Upper lobe of left lung (tissue), 6 donors: ENCODE measurements at regions not wholly inside any gene's neighbourhood (a gene's known extent, or its start where the extent isn't known, plus 50 kb on each side); places are given as distances from the start of the nearest gene placed in this dataset.

Experiments used
- ATAC-seq, 2 donors: fragments of 200-7000 bp; cut with Tn5 transposase; one replicate each; pipeline ENCODE4 v1.9.1; 2022; ENCODE audit warnings: mild to moderate bottlenecking in 2 of 2, moderate library complexity in 2 of 2; ENCODE audit not compliant: low FRiP score in 2 of 2
- DNase-seq, 2 donors: peaks; one replicate each; pipeline ENCODE4 v3.0.0-alpha.2; 2019 to 2020
- H3K27ac ChIP-seq, 4 donors: fragments of 200-600 bp; sonication (generic); one replicate each; pipeline ENCODE4 v1.5.1; 2016 to 2019
- H3K27me3 ChIP-seq, 4 donors: fragments of 200-600 bp; sonication (generic); one replicate each; pipeline ENCODE4 v1.5.1; 2017 to 2019
- H3K36me3 ChIP-seq, 4 donors: fragments of 200-600 bp; sonication (generic); one replicate each; pipeline ENCODE4 v1.5.1; 2016 to 2019
- H3K4me1 ChIP-seq, 4 donors: fragments of 200-600 bp; sonication (generic); one replicate each; pipeline ENCODE4 v1.5.1; 2018 to 2019
- H3K4me3 ChIP-seq, 4 donors: fragments of 200-600 bp; sonication (generic); one replicate each; pipeline ENCODE4 v1.5.1; 2017 to 2019; ENCODE audit warnings: mild to moderate bottlenecking in 2 of 4, moderate library complexity in 1 of 4
- H3K9me3 ChIP-seq, 4 donors: fragments of 200-600 bp; sonication (generic); one replicate each; pipeline ENCODE4 v1.5.1; 2018 to 2019
- CTCF ChIP-seq, 6 experiments: fragments of 450-650 bp in 4 of 6; fragments of 200-600 bp in 2 of 6; sonication (generic) in 2 of 6; IDR thresholded peaks; one replicate each; pipeline ENCODE4 v1.5.1; 2016 to 2019; ENCODE audit warnings: antibody characterized with exemption in 6 of 6
- EP300 ChIP-seq, 4 donors: sonication (generic); formaldehyde crosslinking; IDR thresholded peaks; one replicate each; pipeline ENCODE4 v1.5.1; 2017; ENCODE audit warnings: antibody characterized with exemption in 4 of 4, control low read depth in 2 of 4
- POLR2A ChIP-seq, 4 donors: fragments of 450-650 bp; IDR thresholded peaks; one replicate each; pipeline ENCODE4 v1.5.1; 2016 to 2017; ENCODE audit warnings: antibody characterized with exemption in 4 of 4, mild to moderate bottlenecking in 2 of 4
- POLR2AphosphoS5 ChIP-seq, 2 donors: sonication (generic); formaldehyde crosslinking; IDR thresholded peaks; one replicate each; pipeline ENCODE4 v1.5.1; 2017; ENCODE audit warnings: antibody characterized with exemption in 2 of 2
- WGBS, 2 donors: methylation state at CpG; one replicate each; pipeline ENCODE4 v1.1.5; 2017 to 2018; 5-methylcytosine and 5-hydroxymethylcytosine counted together
- donor health status: DM: no; HTN: no; CAD: no; lungs with moderate emphysema.
- donor health status: DM: no; HTN: yes; CAD: no; lungs with severe emphysema.

- Histone ChIP-seq H3K9me3 (peaks cover 0 to 11% (median 2%) of the 10 kb centered on the region in 4 donors), H3K36me3 (no peaks in the 10 kb centered on the region), H3K4me3 (no peak overlapping the region), H3K4me1 (no peaks in the 10 kb centered on the region), H3K27me3 (no peaks in the 10 kb centered on the region), H3K27ac (no peak overlapping the region)
- DNase-seq = no peak
- WGBS, 2 donors = 80 to 83% methylated on average over 23 of the region's 23 CpGs
- TF ChIP-seq EP300 (IDR thresholded peaks at IDR 0.05) = no peak
- TF ChIP-seq POLR2A (IDR thresholded peaks at IDR 0.05) = no peak
- TF ChIP-seq POLR2AphosphoS5 (IDR thresholded peaks at IDR 0.05) = no peak
- TF ChIP-seq CTCF (IDR thresholded peaks at IDR 0.05) = no peak
- no peak for ATAC-seq
Measured at GRCh38 chr6:168741942-168742782, 301.2 kb downstream of the SMOC2 start.

GRCh38 chr6:168741305-168741704, 300.3 kb downstream of the SMOC2 start:
- no peak overlapping the region for H3K27ac ChIP-seq
- ATAC-seq (no peak), DNase-seq (no peak)
- no peak overlapping the region for H3K4me3 ChIP-seq
- TF ChIP-seq CTCF (IDR thresholded peaks at IDR 0.05) = no peak
- TF ChIP-seq POLR2A (IDR thresholded peaks at IDR 0.05) = no peak
- no peak for TF ChIP-seq POLR2AphosphoS5 (IDR thresholded peaks at IDR 0.05)
- TF ChIP-seq EP300 (IDR thresholded peaks at IDR 0.05) = no peak
- no peaks in the 10 kb centered on the region for H3K4me1 ChIP-seq
- H3K36me3 ChIP-seq = no peaks in the 10 kb centered on the region
- WGBS, 2 donors = 92 to 93% methylated on average over 3 of the region's 3 CpGs
- no peaks in the 10 kb centered on the region for H3K27me3 ChIP-seq
- peaks cover 0 to 11% (median 2%) of the 10 kb centered on the region in 4 donors for H3K9me3 ChIP-seq

- TF ChIP-seq POLR2A (IDR thresholded peaks at IDR 0.05) (no peak), CTCF (IDR thresholded peaks at IDR 0.05) (no peak), EP300 (IDR thresholded peaks at IDR 0.05) (no peak), POLR2AphosphoS5 (IDR thresholded peaks at IDR 0.05) (no peak)
- Histone ChIP-seq H3K27ac (no peak overlapping the region), H3K4me1 (no peaks in the 10 kb centered on the region), H3K27me3 (no peaks in the 10 kb centered on the region), H3K4me3 (no peak overlapping the region), H3K36me3 (no peaks in the 10 kb centered on the region), H3K9me3 (peaks cover 0 to 11% (median 2%) of the 10 kb centered on the region in 4 donors)
- ATAC-seq (no peak), DNase-seq (no peak)
- WGBS, 2 donors = 91 to 98% methylated on average over 2 of the region's 2 CpGs
Measured at GRCh38 chr6:168739381-168739780, 298.4 kb downstream of the SMOC2 start.

GRCh38 chr6:168737481-168737880, 296.5 kb downstream of the SMOC2 start:
- Histone ChIP-seq H3K27me3 (no peaks in the 10 kb centered on the region), H3K4me3 (no peak overlapping the region), H3K36me3 (no peaks in the 10 kb centered on the region), H3K27ac (no peak overlapping the region), H3K4me1 (no peaks in the 10 kb centered on the region), H3K9me3 (peaks cover 0 to 11% (median 2%) of the 10 kb centered on the region in 4 donors)
- DNase-seq = no peak
- WGBS, 2 donors = 84% methylated on average over 5 of the region's 5 CpGs
- TF ChIP-seq POLR2AphosphoS5 (IDR thresholded peaks at IDR 0.05) (no peak), POLR2A (IDR thresholded peaks at IDR 0.05) (no peak), CTCF (IDR thresholded peaks at IDR 0.05) (no peak), EP300 (IDR thresholded peaks at IDR 0.05) (no peak)
- ATAC-seq = no peak

- Histone ChIP-seq H3K4me3 (no peak overlapping the region), H3K4me1 (no peaks in the 10 kb centered on the region), H3K9me3 (peaks cover 0 to 11% (median 2%) of the 10 kb centered on the region in 4 donors), H3K36me3 (no peaks in the 10 kb centered on the region), H3K27me3 (no peaks in the 10 kb centered on the region), H3K27ac (no peak overlapping the region)
- DNase-seq (no peak), ATAC-seq (no peak)
- TF ChIP-seq CTCF (IDR thresholded peaks at IDR 0.05) (no peak), EP300 (IDR thresholded peaks at IDR 0.05) (no peak), POLR2AphosphoS5 (IDR thresholded peaks at IDR 0.05) (no peak), POLR2A (IDR thresholded peaks at IDR 0.05) (no peak)
- 87 to 92% methylated on average over 3 of the region's 3 CpGs for WGBS, 2 donors
Measured at GRCh38 chr6:168737014-168737413, 296.0 kb downstream of the SMOC2 start.
